HEK293 (cell line): ENCODE measurements at regions not wholly inside any gene's neighbourhood (a gene's known extent, or its start where the extent isn't known, plus 50 kb on each side); places are given as distances from the start of the nearest gene placed in this dataset.

Experiments
- PRDM4 ChIP-seq: fragments of 450-650 bp; formaldehyde crosslinking; IDR thresholded peaks from 2 replicates; pipeline ENCODE4 v1.5.1; 2017; ENCODE audit warnings: missing biosample characterization, missing genetic modification characterization
- REST ChIP-seq: fragments of 450-650 bp; formaldehyde crosslinking; IDR thresholded peaks from 2 replicates; pipeline ENCODE4 v1.5.1; 2016; ENCODE audit warnings: missing biosample characterization, missing genetic modification characterization
- YY1 ChIP-seq: fragments of 450-650 bp; formaldehyde crosslinking; IDR thresholded peaks from 2 replicates; pipeline ENCODE4 v1.5.1; 2018; ENCODE audit warnings: missing biosample characterization, missing genetic modification characterization
- ZBTB11 ChIP-seq: fragments of 450-650 bp; formaldehyde crosslinking; conservative IDR thresholded peaks from 2 replicates; pipeline ENCODE4 v1.5.1; 2016; ENCODE audit warnings: low read depth, missing biosample characterization, missing genetic modification characterization
- ZEB2 ChIP-seq: fragments of 450-650 bp; formaldehyde crosslinking; IDR thresholded peaks from 2 replicates; pipeline ENCODE4 v1.5.1; 2016; ENCODE audit warnings: missing biosample characterization, missing genetic modification characterization
- ZFP3 ChIP-seq: fragments of 450-650 bp; formaldehyde crosslinking; IDR thresholded peaks from 2 replicates; pipeline ENCODE4 v1.5.1; 2016; ENCODE audit warnings: low read depth, missing biosample characterization, missing genetic modification characterization
- ZNF274 ChIP-seq, 2 experiments: fragments of 200-500 bp in 1 of 2; fragments of 450-650 bp in 1 of 2; sonication (Bioruptor generic) in 1 of 2; formaldehyde crosslinking in 1 of 2; IDR thresholded peaks; 2 replicates each; pipeline versions ENCODE4 v1.5.1 to v1.6.1; 2014 to 2016; ENCODE audit warnings: borderline replicate concordance in 1 of 2, inconsistent platforms in 1 of 2, low read length in 1 of 2, missing biosample characterization in 1 of 2, missing genetic modification characterization in 1 of 2
- ZNF324 ChIP-seq: fragments of 450-650 bp; formaldehyde crosslinking; IDR thresholded peaks from 2 replicates; pipeline ENCODE4 v1.5.1; 2016; ENCODE audit warnings: missing biosample characterization, missing genetic modification characterization
- TF ChIP-seq, protein P1 (sequence below): fragments of 450-650 bp; formaldehyde crosslinking; IDR thresholded peaks from 2 replicates; pipeline ENCODE4 v1.5.1; 2016; ENCODE audit warnings: missing biosample characterization, missing genetic modification characterization
- TF ChIP-seq, protein P2 (sequence below): fragments of 450-650 bp; formaldehyde crosslinking; optimal IDR thresholded peaks from 2 replicates; pipeline ENCODE3; 2016; ENCODE audit warnings: missing biosample characterization, mild to moderate bottlenecking, missing genetic modification characterization

DNA sequence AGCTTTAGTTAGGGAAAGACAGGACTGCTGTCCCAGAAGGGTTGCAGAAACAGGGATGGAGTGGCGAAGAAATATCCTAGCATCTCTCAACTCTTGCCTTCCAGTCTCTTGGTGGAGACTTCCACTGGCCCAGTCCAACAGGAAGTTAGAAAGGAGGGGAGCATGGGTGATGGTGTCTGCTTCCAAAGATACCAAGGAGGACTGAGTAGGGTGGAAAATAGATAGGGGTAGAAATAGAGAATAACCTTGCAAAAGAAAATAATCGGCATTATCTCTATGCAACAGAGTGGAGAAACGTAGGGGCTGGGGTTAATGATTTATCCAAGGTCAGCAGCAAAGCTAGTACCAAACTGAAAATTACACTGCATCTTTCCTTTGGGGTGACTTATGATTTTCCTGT, 242.3 kb downstream of the PSAT1 start:
- TF ChIP-seq REST = no peak
- TF ChIP-seq, protein P1, sequence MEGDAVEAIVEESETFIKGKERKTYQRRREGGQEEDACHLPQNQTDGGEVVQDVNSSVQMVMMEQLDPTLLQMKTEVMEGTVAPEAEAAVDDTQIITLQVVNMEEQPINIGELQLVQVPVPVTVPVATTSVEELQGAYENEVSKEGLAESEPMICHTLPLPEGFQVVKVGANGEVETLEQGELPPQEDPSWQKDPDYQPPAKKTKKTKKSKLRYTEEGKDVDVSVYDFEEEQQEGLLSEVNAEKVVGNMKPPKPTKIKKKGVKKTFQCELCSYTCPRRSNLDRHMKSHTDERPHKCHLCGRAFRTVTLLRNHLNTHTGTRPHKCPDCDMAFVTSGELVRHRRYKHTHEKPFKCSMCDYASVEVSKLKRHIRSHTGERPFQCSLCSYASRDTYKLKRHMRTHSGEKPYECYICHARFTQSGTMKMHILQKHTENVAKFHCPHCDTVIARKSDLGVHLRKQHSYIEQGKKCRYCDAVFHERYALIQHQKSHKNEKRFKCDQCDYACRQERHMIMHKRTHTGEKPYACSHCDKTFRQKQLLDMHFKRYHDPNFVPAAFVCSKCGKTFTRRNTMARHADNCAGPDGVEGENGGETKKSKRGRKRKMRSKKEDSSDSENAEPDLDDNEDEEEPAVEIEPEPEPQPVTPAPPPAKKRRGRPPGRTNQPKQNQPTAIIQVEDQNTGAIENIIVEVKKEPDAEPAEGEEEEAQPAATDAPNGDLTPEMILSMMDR = no peak
- TF ChIP-seq ZEB2 (tag by site-specific recombination) = no peak
- no peak for TF ChIP-seq YY1 (tag by site-specific recombination)
- no peak for TF ChIP-seq PRDM4 (tag by site-specific recombination)
- TF ChIP-seq ZFP3 = no peak
- TF ChIP-seq, protein P2, sequence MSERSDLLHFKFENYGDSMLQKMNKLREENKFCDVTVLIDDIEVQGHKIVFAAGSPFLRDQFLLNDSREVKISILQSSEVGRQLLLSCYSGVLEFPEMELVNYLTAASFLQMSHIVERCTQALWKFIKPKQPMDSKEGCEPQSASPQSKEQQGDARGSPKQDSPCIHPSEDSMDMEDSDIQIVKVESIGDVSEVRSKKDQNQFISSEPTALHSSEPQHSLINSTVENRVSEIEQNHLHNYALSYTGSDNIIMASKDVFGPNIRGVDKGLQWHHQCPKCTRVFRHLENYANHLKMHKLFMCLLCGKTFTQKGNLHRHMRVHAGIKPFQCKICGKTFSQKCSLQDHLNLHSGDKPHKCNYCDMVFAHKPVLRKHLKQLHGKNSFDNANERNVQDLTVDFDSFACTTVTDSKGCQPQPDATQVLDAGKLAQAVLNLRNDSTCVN = no peak
- TF ChIP-seq ZNF274 (IDR thresholded peaks at IDR 0.05; ENCODE audit: low read length) = no peak
- no peak for TF ChIP-seq ZNF274 (tag by site-specific recombination; IDR thresholded peaks at IDR 0.05; ENCODE audit: borderline replicate concordance)
- TF ChIP-seq ZNF324 (tag by site-specific recombination) = no peak
- TF ChIP-seq ZBTB11 = no peak
